GF-D8 (cell line): ENCODE measurements at regions not wholly inside any gene's neighbourhood (a gene's known extent, or its start where the extent isn't known, plus 50 kb on each side); places are given as distances from the start of the nearest gene placed in this dataset.

ENCODE experiments used
- DNase-seq: peaks from one replicate; lab custom pipeline; 2025; lab: John Stamatoyannopoulos, UW

GRCh38 chr2:235303499-235304291, 190.1 kb upstream of the AGAP1 start:
- DNase-seq, result no peak

GRCh38 chr2:235305678-235306077, 188.2 kb upstream of the AGAP1 start:
- DNase-seq, result no peak

- DNase-seq, result no peak
These were observed 182.8 kb upstream of the AGAP1 start for GRCh38 chr2:235311044-235311443.

- no peak for DNase-seq
These were observed 181.3 kb upstream of the AGAP1 start for GRCh38 chr2:235312571-235312970.

- no peak for DNase-seq
These were observed 179.4 kb upstream of the AGAP1 start for GRCh38 chr2:235314371-235314930.

- no peak for DNase-seq
These were observed 174.7 kb upstream of the AGAP1 start for GRCh38 chr2:235319095-235319494.

GRCh38 chr2:235320326-235320725, 173.5 kb upstream of the AGAP1 start:
- no peak for DNase-seq

- DNase-seq, result no peak
These were observed 169.5 kb upstream of the AGAP1 start for GRCh38 chr2:235324324-235324723.

GRCh38 chr2:235325151-235325550, 168.7 kb upstream of the AGAP1 start:
- no peak for DNase-seq

- no peak for DNase-seq
These were observed 164.9 kb upstream of the AGAP1 start for GRCh38 chr2:235328991-235329390.

GRCh38 chr2:235330775-235331451, 162.9 kb upstream of the AGAP1 start:
- DNase-seq, result no peak

GRCh38 chr2:235332240-235332890, 161.5 kb upstream of the AGAP1 start:
- no peak for DNase-seq

GRCh38 chr2:235333076-235333475, 160.8 kb upstream of the AGAP1 start:
- no peak for DNase-seq

- no peak for DNase-seq
These were observed 159.7 kb upstream of the AGAP1 start for GRCh38 chr2:235334179-235334578.

- no peak for DNase-seq
These were observed 150.6 kb upstream of the AGAP1 start for GRCh38 chr2:235343156-235343774.

- DNase-seq, result no peak
These were observed 150.0 kb upstream of the AGAP1 start for GRCh38 chr2:235343869-235344268.

- DNase-seq, result no peak
These were observed 148.1 kb upstream of the AGAP1 start for GRCh38 chr2:235345745-235346144.

- no peak for DNase-seq
These were observed 146.2 kb upstream of the AGAP1 start for GRCh38 chr2:235347691-235348090.

- no peak for DNase-seq
These were observed 145.5 kb upstream of the AGAP1 start for GRCh38 chr2:235348329-235348728.

- no peak for DNase-seq
These were observed 143.6 kb upstream of the AGAP1 start for GRCh38 chr2:235350234-235350633.

- no peak for DNase-seq
These were observed 141.3 kb upstream of the AGAP1 start for GRCh38 chr2:235352541-235352940.

GRCh38 chr2:235357881-235358280, 136.0 kb upstream of the AGAP1 start:
- no peak for DNase-seq
